ENCODE measurements at regions not wholly inside any gene's neighbourhood (a gene's known extent, or its start where the extent isn't known, plus 50 kb on each side); places are given as distances from the start of the nearest gene placed in this dataset.

DNA sequence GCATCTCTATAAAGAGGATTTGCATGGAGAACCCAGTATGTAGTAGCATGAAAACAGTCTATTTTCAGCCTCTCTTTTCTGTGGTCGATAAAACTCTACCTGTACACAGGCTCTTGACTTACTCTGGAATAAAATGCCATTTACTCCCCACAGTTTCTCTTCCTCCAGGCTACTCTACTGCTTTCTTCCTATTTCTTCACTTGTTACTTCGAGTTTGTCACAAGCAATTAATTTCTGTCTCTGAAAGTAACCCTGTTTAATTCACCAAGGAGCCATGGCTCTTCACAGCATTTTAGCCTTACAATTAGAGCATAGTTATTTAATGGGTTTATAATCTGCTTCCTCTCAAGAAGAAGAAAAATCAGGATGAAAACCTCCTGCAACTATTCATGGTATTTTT lies 472.9 kb upstream of the PRKX start:
- CTCF ChIA-PET: no interaction called here
- ATAC-seq (no peak), DNase-seq (no peak)
- H3K27ac Mint-ChIP-seq: no peak overlapping the region
- TF ChIP-seq, protein P1, sequence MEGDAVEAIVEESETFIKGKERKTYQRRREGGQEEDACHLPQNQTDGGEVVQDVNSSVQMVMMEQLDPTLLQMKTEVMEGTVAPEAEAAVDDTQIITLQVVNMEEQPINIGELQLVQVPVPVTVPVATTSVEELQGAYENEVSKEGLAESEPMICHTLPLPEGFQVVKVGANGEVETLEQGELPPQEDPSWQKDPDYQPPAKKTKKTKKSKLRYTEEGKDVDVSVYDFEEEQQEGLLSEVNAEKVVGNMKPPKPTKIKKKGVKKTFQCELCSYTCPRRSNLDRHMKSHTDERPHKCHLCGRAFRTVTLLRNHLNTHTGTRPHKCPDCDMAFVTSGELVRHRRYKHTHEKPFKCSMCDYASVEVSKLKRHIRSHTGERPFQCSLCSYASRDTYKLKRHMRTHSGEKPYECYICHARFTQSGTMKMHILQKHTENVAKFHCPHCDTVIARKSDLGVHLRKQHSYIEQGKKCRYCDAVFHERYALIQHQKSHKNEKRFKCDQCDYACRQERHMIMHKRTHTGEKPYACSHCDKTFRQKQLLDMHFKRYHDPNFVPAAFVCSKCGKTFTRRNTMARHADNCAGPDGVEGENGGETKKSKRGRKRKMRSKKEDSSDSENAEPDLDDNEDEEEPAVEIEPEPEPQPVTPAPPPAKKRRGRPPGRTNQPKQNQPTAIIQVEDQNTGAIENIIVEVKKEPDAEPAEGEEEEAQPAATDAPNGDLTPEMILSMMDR (IDR thresholded peaks at IDR 0.05): no peak
- intact Hi-C loops (cut with micrococcal nuclease): no loop called here
- H3K4me3 Mint-ChIP-seq: no peak overlapping the region
- no peaks in the 10 kb centered on the region for H3K27me3 Mint-ChIP-seq
- no peaks in the 10 kb centered on the region for H3K36me3 Mint-ChIP-seq (ENCODE audit: low read depth)
- POLR2A ChIA-PET: no interaction called here
- no peaks in the 10 kb centered on the region for H3K4me1 Mint-ChIP-seq (ENCODE audit: low read depth)
- no peaks in the 10 kb centered on the region for H3K9me3 Mint-ChIP-seq

DNA sequence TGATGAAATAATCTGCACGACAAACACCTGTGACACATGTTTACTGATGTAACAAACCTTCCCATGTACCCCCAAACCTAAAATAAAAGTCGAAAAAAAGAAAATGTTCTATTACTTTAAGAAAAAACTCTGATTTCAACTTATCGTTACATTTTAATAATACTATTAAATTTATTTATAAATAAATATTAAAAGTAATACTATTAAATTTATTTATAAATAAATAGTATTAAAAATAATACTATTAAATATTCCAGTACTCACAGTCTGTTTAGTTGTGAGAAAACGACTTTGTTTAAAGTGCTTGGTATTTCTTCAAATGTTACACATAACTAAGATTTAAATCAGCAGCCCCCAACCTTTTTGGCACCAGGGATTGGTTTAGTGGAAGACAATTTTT lies 471.6 kb upstream of the PRKX start:
- Mint-ChIP-seq H3K4me1 (ENCODE audit: low read depth) (no peaks in the 10 kb centered on the region), H3K4me3 (no peak overlapping the region), H3K36me3 (ENCODE audit: low read depth) (no peaks in the 10 kb centered on the region), H3K27ac (no peak overlapping the region), H3K9me3 (peaks cover 1% of the 10 kb centered on the region), H3K27me3 (no peaks in the 10 kb centered on the region)
- DNase-seq (no peak), ATAC-seq (no peak)
- intact Hi-C loops (cut with micrococcal nuclease): no loop called here
- POLR2A ChIA-PET: no interaction called here
- TF ChIP-seq, protein P1 (IDR thresholded peaks at IDR 0.05): no peak
- CTCF ChIA-PET: no interaction called here

DNA sequence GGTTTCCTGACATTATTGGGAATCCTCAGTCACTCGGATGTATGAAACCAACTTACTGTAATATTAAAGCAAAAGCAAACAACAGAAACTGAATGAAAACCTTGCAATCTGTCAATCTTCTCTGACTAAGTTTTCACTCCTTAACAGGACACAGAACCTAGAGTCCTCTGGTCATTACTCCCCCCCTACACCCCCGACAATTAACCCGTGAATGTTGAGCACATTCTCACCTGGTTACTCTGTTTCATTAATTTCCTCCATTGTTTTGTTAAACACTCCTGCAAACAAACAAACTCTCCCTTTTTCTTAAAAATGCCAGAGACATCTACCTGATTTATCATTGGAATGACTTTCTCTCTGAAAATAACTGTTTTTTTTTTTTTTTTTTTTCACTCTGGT lies 469.0 kb upstream of the PRKX start:
- ATAC-seq (no peak), DNase-seq (no peak)
- intact Hi-C loops (cut with micrococcal nuclease): no loop called here
- Mint-ChIP-seq H3K36me3 (ENCODE audit: low read depth) (no peaks in the 10 kb centered on the region), H3K27me3 (no peaks in the 10 kb centered on the region), H3K4me1 (ENCODE audit: low read depth) (no peaks in the 10 kb centered on the region), H3K27ac (no peak overlapping the region), H3K4me3 (no peak overlapping the region), H3K9me3 (peaks cover 1% of the 10 kb centered on the region)
- CTCF ChIA-PET: no interaction called here
- POLR2A ChIA-PET: no interaction called here
- TF ChIP-seq, protein P1 (IDR thresholded peaks at IDR 0.05): no peak

DNA sequence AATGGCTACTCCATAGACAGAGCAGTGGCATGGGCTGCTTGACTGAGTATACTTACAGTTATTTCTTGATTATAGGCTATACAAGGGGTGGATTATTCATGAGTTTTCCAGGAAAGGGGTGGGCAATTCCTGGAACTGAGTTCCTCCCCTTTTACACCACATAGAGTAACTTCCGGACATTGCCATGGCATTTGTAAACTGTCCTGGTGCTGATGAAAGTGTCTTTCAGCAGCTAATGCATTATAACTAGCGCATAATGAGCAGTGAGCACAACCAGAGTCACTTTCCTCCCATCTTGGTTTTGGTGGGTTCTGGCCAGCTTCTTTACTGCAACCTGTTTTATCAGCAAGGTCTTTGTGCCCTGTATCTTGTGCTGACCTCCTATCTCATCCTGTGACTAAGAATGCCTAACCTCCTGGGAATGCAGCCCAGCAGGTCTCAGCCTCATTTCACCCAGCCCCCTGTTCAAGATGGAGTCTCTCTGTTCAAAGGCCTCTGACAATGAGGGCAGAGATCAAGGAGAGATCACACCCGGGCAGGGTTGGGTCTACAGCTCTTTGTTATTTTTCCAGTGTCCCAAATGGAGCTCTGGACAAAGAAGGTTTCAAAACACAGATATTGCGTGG lies 468.4 kb upstream of the PRKX start:
- no peaks in the 10 kb centered on the region for H3K27me3 Mint-ChIP-seq
- no peak overlapping the region for H3K27ac Mint-ChIP-seq
- H3K4me3 Mint-ChIP-seq: no peak overlapping the region
- no peak for ATAC-seq
- POLR2A ChIA-PET: no interaction called here
- no peaks in the 10 kb centered on the region for H3K4me1 Mint-ChIP-seq (ENCODE audit: low read depth)
- H3K9me3 Mint-ChIP-seq: peaks cover 1% of the 10 kb centered on the region
- H3K36me3 Mint-ChIP-seq (ENCODE audit: low read depth): no peaks in the 10 kb centered on the region
- CTCF ChIA-PET: no interaction called here
- TF ChIP-seq, protein P1 (IDR thresholded peaks at IDR 0.05): no peak
- intact Hi-C loops (cut with micrococcal nuclease): no loop called here
- DNase-seq: no peak

DNA sequence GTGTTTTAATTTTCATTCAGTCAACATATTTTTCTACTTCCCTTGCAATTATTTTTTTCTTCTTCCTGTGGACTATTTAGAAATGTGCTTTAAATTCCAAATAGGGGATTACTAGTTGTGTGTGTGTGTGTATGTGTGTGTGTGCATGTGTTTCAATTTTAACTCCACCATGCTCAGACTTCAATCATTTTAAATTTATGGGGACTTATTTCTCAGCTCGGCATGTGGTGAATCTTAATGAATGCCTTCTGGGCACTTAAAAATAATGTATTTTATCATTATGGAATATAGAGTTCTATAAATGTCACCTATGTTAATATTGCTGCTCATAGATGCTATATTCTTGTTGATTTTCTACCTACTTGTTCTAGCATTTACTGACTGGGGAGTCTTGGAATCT lies 465.6 kb upstream of the PRKX start:
- Mint-ChIP-seq H3K36me3 (ENCODE audit: low read depth) (no peaks in the 10 kb centered on the region), H3K27ac (no peak overlapping the region), H3K27me3 (no peaks in the 10 kb centered on the region), H3K4me3 (no peak overlapping the region), H3K4me1 (ENCODE audit: low read depth) (no peaks in the 10 kb centered on the region), H3K9me3 (peaks cover 1% of the 10 kb centered on the region)
- DNase-seq (no peak), ATAC-seq (no peak)
- ChIA-PET POLR2A (no interaction called here), CTCF (no interaction called here)
- intact Hi-C loops (cut with micrococcal nuclease): no loop called here
- TF ChIP-seq, protein P1 (IDR thresholded peaks at IDR 0.05): no peak
